Gastroesophageal sphincter (tissue), 3 donors: ENCODE measurements at regions not wholly inside any gene's neighbourhood (a gene's known extent, or its start where the extent isn't known, plus 50 kb on each side); places are given as distances from the start of the nearest gene placed in this dataset.

ENCODE experiments used
- EP300 ChIP-seq: sonication (generic); formaldehyde crosslinking; IDR thresholded peaks from one replicate; pipeline ENCODE4 v1.6.1; 2017; ENCODE audit warnings: antibody characterized with exemption, mild to moderate bottlenecking
- POLR2A ChIP-seq, 2 donors: fragments of 450-650 bp; IDR thresholded peaks; one replicate each; pipeline ENCODE4 v1.6.1; 2017; ENCODE audit warnings: antibody characterized with exemption in 2 of 2, mild to moderate bottlenecking in 2 of 2, moderate library complexity in 1 of 2
- POLR2AphosphoS5 ChIP-seq: sonication (generic); formaldehyde crosslinking; IDR thresholded peaks from one replicate; pipeline ENCODE4 v1.6.1; 2017; ENCODE audit warnings: antibody characterized with exemption
- TF ChIP-seq, protein P1 (sequence below), 4 experiments: fragments of 200-600 bp in 2 of 4; fragments of 450-650 bp in 2 of 4; sonication (generic) in 1 of 4; IDR thresholded peaks; one replicate each; pipeline ENCODE4 v1.5.1; 2017 to 2019; ENCODE audit warnings: antibody characterized with exemption in 4 of 4, mild to moderate bottlenecking in 2 of 4, moderate library complexity in 2 of 4

DNA sequence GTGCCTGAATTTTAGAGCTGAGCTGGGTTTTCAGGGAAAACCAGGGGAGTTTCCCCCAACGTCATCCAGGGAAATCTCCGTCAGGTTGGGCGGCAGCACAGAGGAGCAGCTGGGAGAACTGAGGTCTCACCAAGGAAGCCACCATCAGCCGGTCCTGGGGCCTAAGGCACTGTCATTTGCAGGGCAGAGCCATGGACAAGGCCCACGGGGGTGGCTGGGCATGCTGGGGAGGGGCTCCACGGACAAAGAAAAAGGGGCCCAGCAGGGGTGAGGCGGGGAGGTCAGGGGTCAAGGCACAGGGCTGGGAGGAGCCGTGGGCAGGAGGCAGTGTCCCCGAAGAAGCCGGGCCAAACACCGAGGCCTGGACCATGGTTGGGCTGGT, 109.8 kb downstream of the HMX1 start:
- TF ChIP-seq POLR2A (IDR thresholded peaks at IDR 0.05) (no peak), POLR2AphosphoS5 (no peak), EP300 (no peak)
- TF ChIP-seq, protein P1, sequence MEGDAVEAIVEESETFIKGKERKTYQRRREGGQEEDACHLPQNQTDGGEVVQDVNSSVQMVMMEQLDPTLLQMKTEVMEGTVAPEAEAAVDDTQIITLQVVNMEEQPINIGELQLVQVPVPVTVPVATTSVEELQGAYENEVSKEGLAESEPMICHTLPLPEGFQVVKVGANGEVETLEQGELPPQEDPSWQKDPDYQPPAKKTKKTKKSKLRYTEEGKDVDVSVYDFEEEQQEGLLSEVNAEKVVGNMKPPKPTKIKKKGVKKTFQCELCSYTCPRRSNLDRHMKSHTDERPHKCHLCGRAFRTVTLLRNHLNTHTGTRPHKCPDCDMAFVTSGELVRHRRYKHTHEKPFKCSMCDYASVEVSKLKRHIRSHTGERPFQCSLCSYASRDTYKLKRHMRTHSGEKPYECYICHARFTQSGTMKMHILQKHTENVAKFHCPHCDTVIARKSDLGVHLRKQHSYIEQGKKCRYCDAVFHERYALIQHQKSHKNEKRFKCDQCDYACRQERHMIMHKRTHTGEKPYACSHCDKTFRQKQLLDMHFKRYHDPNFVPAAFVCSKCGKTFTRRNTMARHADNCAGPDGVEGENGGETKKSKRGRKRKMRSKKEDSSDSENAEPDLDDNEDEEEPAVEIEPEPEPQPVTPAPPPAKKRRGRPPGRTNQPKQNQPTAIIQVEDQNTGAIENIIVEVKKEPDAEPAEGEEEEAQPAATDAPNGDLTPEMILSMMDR (IDR thresholded peaks at IDR 0.05) = no peak
